HS-27A (cell line): ENCODE measurements at regions not wholly inside any gene's neighbourhood (a gene's known extent, or its start where the extent isn't known, plus 50 kb on each side); places are given as distances from the start of the nearest gene placed in this dataset.

Source experiments
- DNase-seq: peaks from one replicate; pipeline ENCODE4 v3.0.0-alpha.2; 2012; ENCODE audit warnings: low read depth, missing footprints

GRCh38 chr6:66940003-66940402, 1233.0 kb upstream of the EYS start:
- no peak for DNase-seq

- no peak for DNase-seq
Measured at GRCh38 chr6:66937180-66937579, 1230.2 kb upstream of the EYS start.

- no peak for DNase-seq
Measured at GRCh38 chr6:66935612-66936011, 1228.6 kb upstream of the EYS start.

GRCh38 chr6:66931787-66932186, 1224.8 kb upstream of the EYS start:
- DNase-seq: no peak

GRCh38 chr6:66930559-66931290, 1223.7 kb upstream of the EYS start:
- DNase-seq: peak; percentile 43

- DNase-seq: peak; percentile 36
Measured at GRCh38 chr6:66926060-66926459, 1219.0 kb upstream of the EYS start.

GRCh38 chr6:66913657-66914056, 1206.6 kb upstream of the EYS start:
- DNase-seq: no peak

- no peak for DNase-seq
Measured at GRCh38 chr6:66902457-66902856, 1195.4 kb upstream of the EYS start.

GRCh38 chr6:66900133-66901083, 1193.4 kb upstream of the EYS start:
- DNase-seq: no peak

GRCh38 chr6:66897576-66897975, 1190.5 kb upstream of the EYS start:
- DNase-seq: peak; percentile 0

- DNase-seq: peak; percentile 0
Measured at GRCh38 chr6:66896415-66896814, 1189.4 kb upstream of the EYS start.

- no peak for DNase-seq
Measured at GRCh38 chr6:66883453-66883852, 1176.4 kb upstream of the EYS start.

- DNase-seq: no peak
Measured at GRCh38 chr6:66866801-66867200, 1159.8 kb upstream of the EYS start.

- DNase-seq: no peak
Measured at GRCh38 chr6:66865771-66866170, 1158.7 kb upstream of the EYS start.

GRCh38 chr6:66861007-66861541, 1154.0 kb upstream of the EYS start:
- no peak for DNase-seq

- DNase-seq: no peak
Measured at GRCh38 chr6:66860328-66860727, 1153.3 kb upstream of the EYS start.

- no peak for DNase-seq
Measured at GRCh38 chr6:66858196-66858595, 1151.2 kb upstream of the EYS start.

- DNase-seq: no peak
Measured at GRCh38 chr6:66854014-66854413, 1147.0 kb upstream of the EYS start.

GRCh38 chr6:66851930-66852329, 1144.9 kb upstream of the EYS start:
- no peak for DNase-seq

GRCh38 chr6:66849843-66850242, 1142.8 kb upstream of the EYS start:
- DNase-seq: no peak

- no peak for DNase-seq
Measured at GRCh38 chr6:66848244-66848953, 1141.4 kb upstream of the EYS start.

- no peak for DNase-seq
Measured at GRCh38 chr6:66838764-66839163, 1131.7 kb upstream of the EYS start.
